ENCODE measurements at regions not wholly inside any gene's neighbourhood (a gene's known extent, or its start where the extent isn't known, plus 50 kb on each side); places are given as distances from the start of the nearest gene placed in this dataset.

DNA sequence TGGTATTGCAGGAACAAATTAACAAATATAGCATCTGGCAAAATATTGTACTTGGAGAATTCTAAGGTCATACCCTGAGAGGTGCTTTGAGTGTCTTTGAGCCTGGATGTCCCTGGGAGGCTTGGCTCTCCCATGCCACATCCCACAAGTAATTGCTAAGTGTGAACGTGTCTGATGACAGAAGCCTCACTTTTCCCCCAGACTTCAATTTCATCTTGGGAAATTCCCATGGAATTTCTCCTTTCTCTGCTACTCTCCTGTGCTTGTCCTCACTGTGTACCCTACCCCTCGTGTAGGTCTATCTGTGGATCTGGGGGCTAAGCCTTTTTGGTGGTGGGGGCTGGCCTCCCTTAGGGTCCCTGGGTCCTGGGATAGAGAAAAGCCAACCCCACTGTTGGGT lies 293.3 kb downstream of the TCF7L2 start (continued):
- TF ChIP-seq, protein P1, sequence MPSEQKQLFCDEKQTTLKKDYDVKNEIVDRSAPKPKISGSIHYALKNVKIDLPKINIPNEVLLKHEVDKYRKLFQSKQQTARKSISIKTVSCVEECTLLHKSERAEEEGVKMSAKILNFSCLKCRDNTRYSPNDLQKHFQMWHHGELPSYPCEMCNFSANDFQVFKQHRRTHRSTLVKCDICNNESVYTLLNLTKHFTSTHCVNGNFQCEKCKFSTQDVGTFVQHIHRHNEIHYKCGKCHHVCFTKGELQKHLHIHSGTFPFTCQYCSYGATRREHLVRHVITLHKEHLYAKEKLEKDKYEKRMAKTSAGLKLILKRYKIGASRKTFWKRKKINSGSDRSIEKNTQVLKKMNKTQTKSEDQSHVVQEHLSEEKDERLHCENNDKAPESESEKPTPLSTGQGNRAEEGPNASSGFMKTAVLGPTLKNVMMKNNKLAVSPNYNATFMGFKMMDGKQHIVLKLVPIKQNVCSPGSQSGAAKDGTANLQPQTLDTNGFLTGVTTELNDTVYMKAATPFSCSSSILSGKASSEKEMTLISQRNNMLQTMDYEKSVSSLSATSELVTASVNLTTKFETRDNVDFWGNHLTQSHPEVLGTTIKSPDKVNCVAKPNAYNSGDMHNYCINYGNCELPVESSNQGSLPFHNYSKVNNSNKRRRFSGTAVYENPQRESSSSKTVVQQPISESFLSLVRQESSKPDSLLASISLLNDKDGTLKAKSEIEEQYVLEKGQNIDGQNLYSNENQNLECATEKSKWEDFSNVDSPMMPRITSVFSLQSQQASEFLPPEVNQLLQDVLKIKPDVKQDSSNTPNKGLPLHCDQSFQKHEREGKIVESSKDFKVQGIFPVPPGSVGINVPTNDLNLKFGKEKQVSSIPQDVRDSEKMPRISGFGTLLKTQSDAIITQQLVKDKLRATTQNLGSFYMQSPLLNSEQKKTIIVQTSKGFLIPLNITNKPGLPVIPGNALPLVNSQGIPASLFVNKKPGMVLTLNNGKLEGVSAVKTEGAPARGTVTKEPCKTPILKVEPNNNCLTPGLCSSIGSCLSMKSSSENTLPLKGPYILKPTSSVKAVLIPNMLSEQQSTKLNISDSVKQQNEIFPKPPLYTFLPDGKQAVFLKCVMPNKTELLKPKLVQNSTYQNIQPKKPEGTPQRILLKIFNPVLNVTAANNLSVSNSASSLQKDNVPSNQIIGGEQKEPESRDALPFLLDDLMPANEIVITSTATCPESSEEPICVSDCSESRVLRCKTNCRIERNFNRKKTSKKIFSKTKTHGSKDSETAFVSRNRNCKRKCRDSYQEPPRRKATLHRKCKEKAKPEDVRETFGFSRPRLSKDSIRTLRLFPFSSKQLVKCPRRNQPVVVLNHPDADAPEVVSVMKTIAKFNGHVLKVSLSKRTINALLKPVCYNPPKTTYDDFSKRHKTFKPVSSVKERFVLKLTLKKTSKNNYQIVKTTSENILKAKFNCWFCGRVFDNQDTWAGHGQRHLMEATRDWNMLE (tag by site-specific recombination; conservative IDR thresholded peaks at IDR 0.05; ENCODE audit: low read depth), result no peak
- TF ChIP-seq ZNF510 (tag by site-specific recombination; IDR thresholded peaks at IDR 0.05; ENCODE audit: insufficient replicate concordance) (no peak), ZNF19 (tag by site-specific recombination; IDR thresholded peaks at IDR 0.05; ENCODE audit: low read depth) (no peak), GLI2 (tag by site-specific recombination; IDR thresholded peaks at IDR 0.05; ENCODE audit: borderline replicate concordance, low read depth) (no peak), ZNF621 (tag by site-specific recombination; IDR thresholded peaks at IDR 0.05) (no peak), ZFP3 (tag by site-specific recombination; IDR thresholded peaks at IDR 0.05; ENCODE audit: low read depth) (no peak), ZNF76 (tag by site-specific recombination; IDR thresholded peaks at IDR 0.05; ENCODE audit: borderline replicate concordance, low read depth) (no peak)

DNA sequence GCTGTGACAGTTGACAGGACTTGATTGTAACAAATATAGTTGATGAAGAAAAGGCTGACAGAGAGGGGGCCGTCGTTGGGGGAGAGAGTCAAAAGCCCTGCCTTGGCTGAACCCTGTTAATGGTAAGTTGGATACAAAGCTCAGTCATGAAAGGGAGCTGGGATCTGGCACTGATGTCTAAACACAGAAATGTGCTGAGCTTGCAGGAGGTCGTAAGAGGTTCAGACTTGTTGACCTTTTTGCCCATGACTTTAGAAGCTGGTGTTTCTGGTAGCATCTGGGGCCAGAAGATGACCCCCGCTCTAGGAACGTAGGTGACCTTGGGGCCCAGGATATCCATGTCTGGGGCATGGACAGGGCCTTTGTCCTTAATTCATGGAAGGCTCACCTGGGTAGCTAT lies 294.7 kb downstream of the TCF7L2 start:
- TF ChIP-seq ZBTB17 (tag by site-specific recombination; IDR thresholded peaks at IDR 0.05), result no peak
- ChIA-PET POLR2A (no interaction called here), CTCF (interaction anchor here (1.1 kb wide), 1 partner anchor 12 kb away, joined by 4 read pairs; no protein-coding TSS in a partner anchor)
- Histone ChIP-seq H3K9me3 (ENCODE audit: control insufficient read depth, insufficient read depth, low read depth, low read length) (no peaks in the 10 kb centered on the region), H3K36me3 (ENCODE audit: control insufficient read depth in 2 of 2, insufficient read depth in 1 of 2, low read length in 2 of 2) (no peaks in the 10 kb centered on the region), H3K27ac (ENCODE audit: extremely low read depth, low read depth, low read length) (no peak overlapping the region), H3K4me3 (ENCODE audit: low read depth, low read length) (no peak overlapping the region), H3K4me1 (ENCODE audit: control insufficient read depth, insufficient read depth, low read length) (no peaks in the 10 kb centered on the region)

DNA sequence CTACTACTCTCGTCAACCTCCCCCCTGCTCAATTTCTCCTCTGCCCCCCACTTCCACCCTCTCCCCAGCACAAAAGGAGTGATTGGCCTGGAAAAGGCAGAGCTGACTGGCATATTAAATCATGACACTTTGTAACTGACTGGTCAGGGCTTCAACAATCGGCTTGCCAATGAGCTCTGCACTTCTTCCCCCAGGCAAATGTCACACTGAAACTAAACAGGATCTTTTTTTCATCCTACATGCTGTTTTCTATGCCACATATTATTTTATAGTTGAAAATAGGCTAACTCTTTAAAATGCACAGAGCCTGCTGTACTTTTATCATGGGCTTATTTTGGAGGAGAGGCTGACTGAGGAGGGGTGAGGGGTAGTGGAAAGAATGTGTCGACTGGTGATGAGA lies 295.2 kb downstream of the TCF7L2 start:
- Histone ChIP-seq H3K9me3 (ENCODE audit: control insufficient read depth, insufficient read depth, low read depth, low read length) (no peaks in the 10 kb centered on the region), H3K4me3 (ENCODE audit: low read depth, low read length) (no peak overlapping the region), H3K4me1 (ENCODE audit: control insufficient read depth, insufficient read depth, low read length) (no peaks in the 10 kb centered on the region), H3K27ac (ENCODE audit: extremely low read depth, low read depth, low read length) (no peak overlapping the region), H3K36me3 (ENCODE audit: control insufficient read depth in 2 of 2, insufficient read depth in 1 of 2, low read length in 2 of 2) (no peaks in the 10 kb centered on the region)
- ChIA-PET CTCF (no interaction called here), POLR2A (no interaction called here)
- TF ChIP-seq SETDB1 (IDR thresholded peaks at IDR 0.05; ENCODE audit: insufficient read length, low read length) (no peak), ZNF37A (tag by site-specific recombination; IDR thresholded peaks at IDR 0.05) (no peak), ZNF155 (tag by site-specific recombination; IDR thresholded peaks at IDR 0.05) (no peak), ZNF776 (tag by site-specific recombination; IDR thresholded peaks at IDR 0.05; ENCODE audit: borderline replicate concordance) (no peak), ZNF600 (tag by site-specific recombination; IDR thresholded peaks at IDR 0.05) (no peak), ZNF23 (tag by site-specific recombination; IDR thresholded peaks at IDR 0.05; ENCODE audit: borderline replicate concordance) (no peak)
- TF ChIP-seq, protein P2, sequence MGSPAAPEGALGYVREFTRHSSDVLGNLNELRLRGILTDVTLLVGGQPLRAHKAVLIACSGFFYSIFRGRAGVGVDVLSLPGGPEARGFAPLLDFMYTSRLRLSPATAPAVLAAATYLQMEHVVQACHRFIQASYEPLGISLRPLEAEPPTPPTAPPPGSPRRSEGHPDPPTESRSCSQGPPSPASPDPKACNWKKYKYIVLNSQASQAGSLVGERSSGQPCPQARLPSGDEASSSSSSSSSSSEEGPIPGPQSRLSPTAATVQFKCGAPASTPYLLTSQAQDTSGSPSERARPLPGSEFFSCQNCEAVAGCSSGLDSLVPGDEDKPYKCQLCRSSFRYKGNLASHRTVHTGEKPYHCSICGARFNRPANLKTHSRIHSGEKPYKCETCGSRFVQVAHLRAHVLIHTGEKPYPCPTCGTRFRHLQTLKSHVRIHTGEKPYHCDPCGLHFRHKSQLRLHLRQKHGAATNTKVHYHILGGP (tag by site-specific recombination; IDR thresholded peaks at IDR 0.05), result no peak
- TF ChIP-seq, protein P3, sequence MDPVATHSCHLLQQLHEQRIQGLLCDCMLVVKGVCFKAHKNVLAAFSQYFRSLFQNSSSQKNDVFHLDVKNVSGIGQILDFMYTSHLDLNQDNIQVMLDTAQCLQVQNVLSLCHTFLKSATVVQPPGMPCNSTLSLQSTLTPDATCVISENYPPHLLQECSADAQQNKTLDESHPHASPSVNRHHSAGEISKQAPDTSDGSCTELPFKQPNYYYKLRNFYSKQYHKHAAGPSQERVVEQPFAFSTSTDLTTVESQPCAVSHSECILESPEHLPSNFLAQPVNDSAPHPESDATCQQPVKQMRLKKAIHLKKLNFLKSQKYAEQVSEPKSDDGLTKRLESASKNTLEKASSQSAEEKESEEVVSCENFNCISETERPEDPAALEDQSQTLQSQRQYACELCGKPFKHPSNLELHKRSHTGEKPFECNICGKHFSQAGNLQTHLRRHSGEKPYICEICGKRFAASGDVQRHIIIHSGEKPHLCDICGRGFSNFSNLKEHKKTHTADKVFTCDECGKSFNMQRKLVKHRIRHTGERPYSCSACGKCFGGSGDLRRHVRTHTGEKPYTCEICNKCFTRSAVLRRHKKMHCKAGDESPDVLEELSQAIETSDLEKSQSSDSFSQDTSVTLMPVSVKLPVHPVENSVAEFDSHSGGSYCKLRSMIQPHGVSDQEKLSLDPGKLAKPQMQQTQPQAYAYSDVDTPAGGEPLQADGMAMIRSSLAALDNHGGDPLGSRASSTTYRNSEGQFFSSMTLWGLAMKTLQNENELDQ (tag by site-specific recombination; IDR thresholded peaks at IDR 0.05; ENCODE audit: low read depth), result no peak
- TF ChIP-seq, protein P4, sequence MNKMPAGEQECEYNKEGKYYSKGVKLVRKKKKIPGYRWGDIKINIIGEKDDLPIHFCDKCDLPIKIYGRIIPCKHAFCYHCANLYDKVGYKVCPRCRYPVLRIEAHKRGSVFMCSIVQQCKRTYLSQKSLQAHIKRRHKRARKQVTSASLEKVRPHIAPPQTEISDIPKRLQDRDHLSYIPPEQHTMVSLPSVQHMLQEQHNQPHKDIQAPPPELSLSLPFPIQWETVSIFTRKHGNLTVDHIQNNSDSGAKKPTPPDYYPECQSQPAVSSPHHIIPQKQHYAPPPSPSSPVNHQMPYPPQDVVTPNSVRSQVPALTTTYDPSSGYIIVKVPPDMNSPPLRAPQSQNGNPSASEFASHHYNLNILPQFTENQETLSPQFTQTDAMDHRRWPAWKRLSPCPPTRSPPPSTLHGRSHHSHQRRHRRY (tag by site-specific recombination; IDR thresholded peaks at IDR 0.05), result no peak

All from HEK293 (cell line).